ENCODE measurements at regions not wholly inside any gene's neighbourhood (a gene's known extent, or its start where the extent isn't known, plus 50 kb on each side); places are given as distances from the start of the nearest gene placed in this dataset.

- no peak overlapping the region for H3K27ac ChIP-seq (ENCODE audit: low read length)
- intact Hi-C loops (cut with micrococcal nuclease; ENCODE audit: unreplicated experiment) = no loop called here
- H3K27me3 ChIP-seq (ENCODE audit: control insufficient read depth, insufficient read depth, low read length) = no peaks in the 10 kb centered on the region
- no peak for TF ChIP-seq TCF7L2 (IDR thresholded peaks at IDR 0.05; ENCODE audit: low read depth, low read length)
- no peak for TF ChIP-seq CTCF (IDR thresholded peaks at IDR 0.05)
- TF ChIP-seq REST (IDR thresholded peaks at IDR 0.05; ENCODE audit: insufficient read depth in 1 of 2, low read depth in 2 of 2, low read length in 1 of 2) = no peak
- TF ChIP-seq POLR2AphosphoS5 (IDR thresholded peaks at IDR 0.05; ENCODE audit: low read depth, low read length) = no peak
- TF ChIP-seq SIN3A (IDR thresholded peaks at IDR 0.05; ENCODE audit: borderline replicate concordance, insufficient read depth, low read depth, low read length) = no peak
- H3K9me3 ChIP-seq (ENCODE audit: control insufficient read depth, insufficient read depth, low read depth, low read length) = no peaks in the 10 kb centered on the region
- in situ Hi-C loops (cut with HindIII; ENCODE audit: low pct_unique_long_range_greater_than_20kb, low sequenced_read_pairs) = no loop called here
- CTCF ChIA-PET = no interaction called here
- DNase-seq (ENCODE audit: low read depth, low spot score) (no peak), ATAC-seq (no peak)
- no peaks in the 10 kb centered on the region for H3K4me1 ChIP-seq (ENCODE audit: control insufficient read depth, insufficient read depth, low read length)
- no TSS peak for BruUV-seq (replicated peaks)
- POLR2A ChIA-PET = no interaction called here
- no peak overlapping the region for H3K4me3 ChIP-seq (ENCODE audit: low read depth in 2 of 2, low read length in 2 of 2)
- no peaks in the 10 kb centered on the region for H3K36me3 ChIP-seq (ENCODE audit: control insufficient read depth, insufficient read depth, low read length)
Measured at GRCh38 chr15:37810381-37810780, 124.1 kb upstream of the TMCO5A start.

GRCh38 chr15:37813306-37813705 is 121.1 kb upstream of the TMCO5A start:
- in situ Hi-C loops (cut with HindIII; ENCODE audit: low pct_unique_long_range_greater_than_20kb, low sequenced_read_pairs) = no loop called here
- POLR2A ChIA-PET = no interaction called here
- ATAC-seq = no peak

More at GRCh38 chr15:37813306-37813705, 121.1 kb upstream of the TMCO5A start:
- CTCF ChIA-PET = no interaction called here
- Histone ChIP-seq H3K4me3 (ENCODE audit: low read depth in 2 of 2, low read length in 2 of 2) (no peak overlapping the region), H3K4me1 (ENCODE audit: control insufficient read depth, insufficient read depth, low read length) (no peaks in the 10 kb centered on the region), H3K27ac (ENCODE audit: low read length) (no peak overlapping the region), H3K27me3 (ENCODE audit: control insufficient read depth, insufficient read depth, low read length) (no peaks in the 10 kb centered on the region), H3K9me3 (ENCODE audit: control insufficient read depth, insufficient read depth, low read depth, low read length) (no peaks in the 10 kb centered on the region), H3K36me3 (ENCODE audit: control insufficient read depth, insufficient read depth, low read length) (no peaks in the 10 kb centered on the region)
- no peak for DNase-seq (ENCODE audit: low read depth, low spot score)
- no TSS peak for BruUV-seq (replicated peaks)
- no peak for TF ChIP-seq SIN3A (IDR thresholded peaks at IDR 0.05; ENCODE audit: borderline replicate concordance, insufficient read depth, low read depth, low read length)
- TF ChIP-seq REST (IDR thresholded peaks at IDR 0.05; ENCODE audit: insufficient read depth in 1 of 2, low read depth in 2 of 2, low read length in 1 of 2) = no peak
- no peak for TF ChIP-seq CTCF (IDR thresholded peaks at IDR 0.05)
- no peak for TF ChIP-seq POLR2AphosphoS5 (IDR thresholded peaks at IDR 0.05; ENCODE audit: low read depth, low read length)
- no peak for TF ChIP-seq TCF7L2 (IDR thresholded peaks at IDR 0.05; ENCODE audit: low read depth, low read length)
- intact Hi-C loops (cut with micrococcal nuclease; ENCODE audit: unreplicated experiment) = no loop called here

Data from Panc1 (cell line).